Pons (tissue), 1 donor: ENCODE measurements at regions not wholly inside any gene's neighbourhood (a gene's known extent, or its start where the extent isn't known, plus 50 kb on each side); places are given as distances from the start of the nearest gene placed in this dataset.

Source experiments
- DNase-seq: peaks from one replicate; pipeline ENCODE4 v3.0.0-alpha.2; 2016; ENCODE audit warnings: low spot score

DNA sequence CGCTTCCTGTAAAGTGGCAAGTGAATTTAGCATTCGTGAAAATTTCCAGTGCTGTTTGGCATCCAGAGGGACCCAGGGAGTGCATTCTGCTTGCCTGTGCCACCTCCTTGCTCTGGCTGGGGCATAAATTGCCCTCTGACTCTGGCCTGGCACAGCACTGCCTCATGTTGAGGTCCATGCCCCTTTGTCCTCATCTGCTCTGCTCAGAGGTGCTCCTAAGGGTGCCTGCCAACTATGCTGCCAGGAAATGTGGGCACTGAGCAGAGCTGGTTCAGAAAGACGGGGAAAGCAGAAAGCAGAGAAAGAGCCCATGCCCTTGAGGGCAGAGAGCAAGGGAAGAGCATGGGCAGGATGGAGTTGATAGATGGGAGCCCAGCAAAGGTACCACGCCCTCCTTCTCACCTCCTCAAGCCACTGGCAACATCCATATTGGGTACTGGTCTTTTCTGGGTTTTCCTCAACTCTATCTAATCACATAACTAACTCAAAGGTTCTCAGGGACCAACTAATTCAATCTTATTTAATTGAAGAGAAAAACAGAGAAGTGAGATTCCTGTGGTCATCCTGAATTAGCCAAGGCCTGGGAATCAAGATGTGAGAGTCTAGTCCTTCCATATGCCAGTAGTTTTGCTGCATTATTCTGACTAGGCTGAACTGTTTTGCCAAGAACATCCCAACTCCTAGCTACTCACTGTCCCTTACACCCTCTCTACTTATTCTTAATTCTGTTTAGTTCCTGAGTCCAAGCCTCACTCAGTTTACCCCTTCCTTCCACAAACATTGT is 441.5 kb upstream of the TNP1 start:
- no peak for DNase-seq

DNA sequence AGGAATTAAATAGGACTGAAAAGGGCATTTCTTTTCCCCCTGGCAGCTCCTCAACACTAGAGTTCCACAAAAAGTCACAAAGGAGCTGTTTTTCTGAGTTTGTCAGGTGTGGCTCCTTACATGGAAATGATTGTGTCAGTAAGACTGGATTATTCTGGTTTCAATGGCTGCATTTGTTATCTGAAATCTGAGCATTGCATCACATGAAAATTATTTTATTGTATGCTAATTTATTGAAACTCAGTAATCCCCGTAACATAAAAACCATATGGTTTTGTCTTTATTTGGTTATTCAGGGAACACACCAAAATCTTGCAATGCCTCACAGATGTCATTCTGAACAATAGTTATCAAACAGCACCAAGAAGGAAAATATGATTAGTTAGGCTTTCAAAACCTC is 439.7 kb upstream of the TNP1 start:
- DNase-seq, result no peak

DNA sequence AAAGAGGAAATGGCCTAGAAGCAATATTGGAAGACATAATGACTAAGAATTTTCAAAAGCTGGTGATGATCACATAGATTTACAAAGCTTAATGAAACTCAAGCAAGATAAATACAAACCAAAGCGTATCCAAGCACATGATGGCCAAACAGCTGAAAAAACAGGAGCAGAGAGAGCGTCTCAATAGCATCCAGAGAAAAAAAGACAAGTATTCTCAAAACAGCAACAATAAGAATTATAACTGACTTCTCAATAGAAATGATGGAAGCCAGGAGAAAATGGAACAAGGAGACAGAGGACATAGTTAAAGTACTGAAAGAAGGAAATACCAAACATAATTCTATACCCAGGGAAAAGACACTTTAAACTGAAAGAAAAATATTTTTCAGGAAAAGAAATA is 437.2 kb upstream of the TNP1 start:
- no peak for DNase-seq

DNA sequence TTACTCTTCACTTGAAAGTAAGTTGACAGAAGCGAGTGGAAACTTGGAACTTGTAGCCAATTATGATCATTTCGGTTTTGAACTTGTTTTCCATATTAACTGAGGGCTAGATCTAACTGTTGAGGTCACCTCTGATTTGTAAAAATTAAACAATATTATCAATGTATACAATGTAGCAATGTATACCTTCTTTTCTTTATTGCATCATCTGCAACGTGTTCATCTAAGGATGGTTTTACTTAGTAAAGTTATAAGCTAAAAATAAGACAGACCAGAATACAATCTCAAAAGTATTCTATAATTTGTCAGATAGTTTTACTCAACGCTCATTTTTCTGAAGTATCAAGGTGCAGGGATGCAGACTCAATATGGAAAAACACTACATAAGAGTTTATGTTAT is 435.0 kb upstream of the TNP1 start:
- DNase-seq, result no peak

DNA sequence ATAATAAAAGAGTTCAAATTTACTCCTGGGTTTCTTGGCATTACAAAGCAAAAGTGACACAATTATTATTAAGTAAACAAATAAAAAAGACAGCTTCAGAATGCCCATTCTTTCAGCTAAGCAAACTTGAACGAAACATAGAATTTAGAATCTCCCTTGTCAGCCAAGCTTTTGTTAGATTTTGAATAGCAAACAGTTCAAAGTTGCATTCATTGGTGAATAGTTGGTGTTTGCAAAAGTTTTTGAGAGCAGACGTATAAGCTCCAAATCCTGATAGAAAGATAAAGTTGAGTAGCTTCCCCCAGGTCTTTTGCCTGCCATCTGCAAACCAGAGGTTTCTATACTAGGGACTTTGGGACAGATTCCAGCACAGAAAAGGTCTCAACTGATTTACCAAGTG is 434.3 kb upstream of the TNP1 start:
- DNase-seq, result no peak

DNA sequence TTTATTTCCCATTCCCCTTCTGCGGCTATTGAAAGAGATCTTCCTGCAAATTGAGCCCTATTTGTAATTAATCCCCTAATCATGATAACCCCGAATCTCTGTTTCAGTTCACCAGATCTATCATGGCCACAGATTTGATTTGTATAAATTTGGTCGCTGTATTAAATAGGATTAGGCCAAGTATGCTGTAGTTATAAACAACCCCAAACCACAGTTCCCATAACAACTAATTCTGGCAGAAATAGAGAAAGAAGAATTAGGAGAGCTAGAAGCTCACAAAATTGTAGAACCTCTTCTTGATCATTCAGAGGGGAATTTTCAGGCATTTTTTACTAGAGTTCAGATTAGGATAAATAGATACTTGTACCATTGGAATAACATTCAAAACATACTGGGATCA is 433.7 kb upstream of the TNP1 start:
- no peak for DNase-seq

DNA sequence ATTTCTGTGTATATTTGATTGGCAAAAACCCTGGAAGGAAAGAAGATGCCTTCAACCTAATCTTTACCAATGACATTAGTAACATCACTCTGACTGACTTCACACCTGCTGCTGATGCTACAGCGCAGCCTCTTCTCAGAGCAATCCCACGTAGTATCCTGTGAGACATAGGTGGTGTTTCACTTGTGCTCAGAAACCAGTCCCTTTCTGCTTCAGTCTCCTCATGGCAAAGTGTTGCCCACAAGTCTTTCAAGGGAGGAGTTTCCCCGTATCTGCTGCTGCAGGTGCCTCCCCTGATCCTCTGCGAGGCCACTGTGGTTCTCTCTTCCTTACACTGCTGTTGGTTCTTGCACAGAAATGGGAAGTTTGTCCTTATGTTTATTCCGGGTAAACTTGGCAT is 433.2 kb upstream of the TNP1 start:
- no peak for DNase-seq

DNA sequence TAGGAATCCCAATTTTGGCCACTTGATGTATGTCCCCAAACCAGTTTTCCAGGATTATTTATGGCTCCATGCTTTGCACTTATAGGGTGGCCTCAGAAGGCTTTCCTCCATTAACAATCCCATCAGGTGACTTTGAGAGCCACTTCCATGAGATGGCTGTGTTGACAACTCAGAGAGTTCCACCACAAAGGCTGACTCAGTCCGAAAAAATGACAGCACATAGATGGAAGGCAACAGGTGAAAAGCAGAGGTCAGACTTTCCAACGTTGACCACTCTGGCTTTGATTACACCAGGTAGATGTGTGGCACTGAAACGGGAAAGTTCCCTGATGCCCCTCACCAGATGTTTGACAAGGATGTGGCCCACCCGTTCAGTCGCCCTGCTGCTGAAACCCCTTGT is 431.4 kb upstream of the TNP1 start:
- DNase-seq, result no peak

DNA sequence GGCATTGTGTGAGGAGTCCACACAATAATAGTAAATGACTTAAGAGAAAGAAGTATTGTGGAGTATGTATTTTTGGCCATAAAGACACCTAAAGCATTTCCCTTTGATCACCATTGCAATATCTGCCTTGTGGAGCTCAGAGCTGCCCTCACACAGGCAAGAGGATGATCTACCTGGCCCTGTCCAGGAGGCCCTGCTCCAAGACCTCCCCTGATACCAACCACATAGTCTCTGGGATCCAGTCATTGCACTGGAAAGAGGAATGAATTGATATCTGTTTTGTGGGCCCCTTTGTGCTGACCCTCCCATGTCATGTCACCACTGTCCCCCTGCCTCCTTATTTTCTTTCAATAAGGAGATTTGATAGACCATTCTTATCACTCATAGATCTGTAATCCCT is 430.6 kb upstream of the TNP1 start:
- no peak for DNase-seq

DNA sequence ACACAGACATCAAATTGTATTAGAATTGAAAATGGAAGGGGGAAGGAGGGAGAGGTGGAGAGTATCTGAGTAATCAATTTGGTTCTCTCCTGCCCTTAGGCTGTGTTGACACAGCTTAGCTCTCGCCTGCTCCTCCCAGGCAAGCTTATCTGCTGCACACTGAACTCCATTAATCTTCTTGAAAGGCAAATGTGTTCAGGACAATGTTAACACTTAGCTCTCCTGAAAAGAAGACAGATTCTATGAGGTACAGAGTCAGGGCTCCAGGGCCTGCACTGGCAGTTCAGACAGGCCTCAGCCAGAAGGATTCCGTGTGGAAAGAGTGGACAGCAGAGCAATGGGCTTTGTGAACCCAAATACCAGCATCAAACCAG is 430.0 kb upstream of the TNP1 start:
- no peak for DNase-seq

DNA sequence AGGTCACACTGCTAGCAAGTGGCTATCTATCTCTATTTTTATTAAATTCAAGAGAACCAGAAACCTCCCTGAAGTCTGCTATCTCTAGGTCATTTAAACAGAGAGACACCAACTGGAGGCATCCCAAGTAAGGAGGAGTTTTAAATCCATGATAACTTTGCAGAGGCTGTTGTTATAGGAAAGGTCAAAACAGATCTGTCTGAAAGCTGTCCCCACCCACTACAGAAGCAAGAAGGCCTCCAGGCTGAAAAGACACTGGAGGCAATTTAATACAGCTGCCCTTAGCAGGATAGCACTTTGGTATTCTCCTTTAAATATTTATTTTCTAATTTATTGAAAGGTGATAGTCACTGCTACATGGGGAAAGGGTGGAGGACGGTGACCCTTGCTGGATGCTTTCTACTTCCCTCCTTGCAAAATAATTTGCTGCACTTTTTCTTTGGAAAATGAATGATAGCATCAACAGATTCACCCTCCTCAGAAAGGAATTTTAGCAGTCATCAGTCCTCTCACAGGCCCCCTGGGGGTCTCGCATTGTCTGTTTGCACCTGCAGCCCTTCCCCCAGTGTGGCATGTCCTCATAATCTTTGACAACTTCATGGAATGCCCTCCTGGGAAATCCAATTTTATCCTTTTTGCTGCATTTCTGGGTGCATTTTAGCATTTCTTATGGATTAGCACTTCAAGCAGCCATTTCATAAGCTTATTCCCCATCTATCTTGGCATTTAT is 429.5 kb upstream of the TNP1 start:
- no peak for DNase-seq

DNA sequence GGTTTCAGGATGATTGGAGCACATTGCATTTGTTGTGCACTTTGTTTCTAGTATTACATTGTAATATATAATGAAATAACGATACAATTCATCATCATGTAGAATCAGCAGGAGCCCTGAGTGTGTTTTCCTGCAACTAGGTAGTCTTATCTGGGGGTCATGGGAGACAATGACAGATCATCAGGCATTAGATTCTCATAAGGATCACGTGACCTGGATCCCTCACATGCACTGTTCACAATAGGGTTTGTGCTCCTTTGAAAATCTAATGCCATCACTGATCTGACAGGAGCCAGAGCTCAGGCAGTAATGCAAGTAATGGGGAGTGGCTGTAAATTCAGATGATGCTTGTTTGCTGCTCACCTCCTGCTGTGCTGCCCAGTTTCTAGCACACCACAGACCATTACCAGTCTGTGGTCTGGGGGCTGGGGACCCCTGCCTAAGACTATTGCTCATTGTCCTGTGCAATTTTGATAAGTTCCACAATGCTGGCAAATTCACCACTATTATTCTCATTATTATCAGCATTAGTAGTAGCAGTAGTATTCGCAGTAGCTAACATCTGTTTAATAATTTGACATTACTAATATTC is 428.7 kb upstream of the TNP1 start:
- DNase-seq, result no peak

DNA sequence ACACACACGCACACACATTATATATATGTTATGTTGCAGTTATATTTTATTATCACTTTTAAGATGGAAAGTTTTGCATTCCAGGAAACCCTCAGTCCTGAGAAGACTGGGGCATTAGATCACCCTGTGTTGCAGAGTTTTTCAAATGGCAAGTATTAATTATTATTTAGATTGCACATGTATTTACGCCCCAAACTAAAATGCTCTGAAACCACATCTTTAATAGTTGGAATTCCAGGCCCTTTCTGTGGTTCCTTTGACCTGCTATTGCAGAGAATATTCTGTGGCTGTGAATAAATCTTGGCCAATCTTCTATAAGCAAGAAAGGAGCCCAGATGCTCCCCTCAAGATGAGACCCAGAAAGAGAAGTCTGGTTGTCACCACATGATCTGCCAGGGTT is 427.0 kb upstream of the TNP1 start:
- no peak for DNase-seq

DNA sequence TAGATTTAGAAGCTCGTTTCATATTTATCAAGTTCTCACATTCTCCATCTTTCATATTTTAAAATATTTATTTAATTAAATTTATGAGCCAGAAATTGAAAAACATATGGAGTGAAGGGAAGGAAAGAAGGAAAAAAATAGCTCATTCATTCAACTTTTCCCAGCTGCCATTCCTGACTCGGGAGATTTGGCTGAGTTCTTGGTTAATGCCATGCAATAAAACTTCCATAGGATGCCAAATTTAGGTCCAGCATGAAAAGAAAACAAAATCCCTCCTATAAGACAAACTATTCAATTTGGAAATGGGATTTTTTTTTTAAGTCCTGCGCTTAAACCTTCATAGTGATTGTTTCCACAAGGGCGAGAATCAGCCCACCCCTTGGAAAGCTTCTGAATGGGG is 426.1 kb upstream of the TNP1 start:
- no peak for DNase-seq

DNA sequence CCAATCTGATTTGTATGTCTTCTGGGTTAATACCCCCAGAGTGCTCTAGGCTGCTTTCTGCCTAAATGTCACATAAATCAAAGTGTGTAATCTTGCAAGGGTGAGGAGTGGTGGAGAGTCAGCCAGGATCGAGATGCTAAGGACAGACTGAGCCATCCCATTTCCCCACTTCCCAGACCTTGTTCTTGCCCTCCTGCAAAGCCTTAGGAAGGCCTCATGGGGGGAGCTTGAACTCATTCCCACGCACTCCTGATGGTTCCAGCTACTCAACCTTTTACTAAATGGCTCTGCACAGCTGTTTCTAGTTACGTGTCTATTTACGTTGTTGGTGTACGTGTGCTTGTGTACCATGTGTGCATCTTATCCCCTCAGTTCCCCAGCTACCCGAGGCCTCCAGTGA is 423.6 kb upstream of the TNP1 start:
- no peak for DNase-seq

DNA sequence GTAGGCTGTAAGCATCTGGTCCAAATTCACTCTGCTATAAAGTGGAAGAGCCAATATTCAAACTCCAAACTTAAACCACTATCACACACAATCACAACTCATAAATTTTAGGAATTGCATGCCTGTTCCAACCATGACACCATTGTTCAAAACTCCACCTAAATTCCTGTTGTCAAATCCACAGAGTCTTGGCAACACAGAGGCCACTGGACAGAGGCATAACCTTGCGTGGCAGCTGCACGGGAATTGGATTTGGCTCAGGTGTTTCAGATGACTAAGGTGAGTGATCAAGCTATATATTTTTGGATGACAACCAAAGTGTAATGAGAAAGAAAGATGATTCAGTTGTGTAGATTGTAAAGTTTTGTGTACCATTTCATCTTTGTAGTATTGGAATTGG is 422.7 kb upstream of the TNP1 start:
- no peak for DNase-seq

DNA sequence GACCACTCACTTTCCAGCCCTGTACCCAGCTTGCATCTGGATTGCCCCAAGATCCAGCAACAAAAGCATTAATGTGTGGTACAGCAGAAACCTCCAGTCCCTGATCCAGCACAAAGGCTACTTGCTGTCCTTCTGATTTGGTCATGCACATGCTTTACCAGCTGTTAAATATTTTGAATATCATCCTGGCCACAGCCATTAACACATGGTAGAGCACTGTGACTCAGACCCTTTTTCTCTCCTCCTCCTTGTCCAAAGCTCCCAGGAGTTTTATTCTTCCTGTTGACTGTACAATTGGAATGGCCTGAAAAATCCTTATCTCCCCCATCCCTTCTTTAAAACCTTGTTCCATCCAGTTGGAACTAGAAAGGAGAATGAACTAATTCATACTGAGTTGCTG is 419.7 kb upstream of the TNP1 start:
- no peak for DNase-seq

DNA sequence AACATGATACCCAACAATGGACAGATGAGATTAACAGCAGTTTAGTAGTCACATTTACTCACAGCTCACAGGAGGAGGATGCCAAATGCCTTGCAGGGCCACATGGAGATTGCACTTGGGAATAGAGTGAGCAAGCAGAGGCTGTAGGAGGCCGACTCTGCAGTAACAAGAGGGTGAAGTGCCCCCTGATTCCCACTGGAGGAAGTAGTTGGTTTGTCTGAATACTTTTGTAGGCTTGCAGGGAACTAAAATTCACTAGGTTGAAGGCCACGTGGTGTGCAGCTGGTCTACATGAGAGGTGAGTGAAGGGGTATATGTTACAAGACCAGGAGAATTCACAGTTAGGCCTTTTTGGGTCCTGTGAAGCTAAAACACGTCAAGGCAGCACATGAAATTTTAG is 419.3 kb upstream of the TNP1 start:
- no peak for DNase-seq

DNA sequence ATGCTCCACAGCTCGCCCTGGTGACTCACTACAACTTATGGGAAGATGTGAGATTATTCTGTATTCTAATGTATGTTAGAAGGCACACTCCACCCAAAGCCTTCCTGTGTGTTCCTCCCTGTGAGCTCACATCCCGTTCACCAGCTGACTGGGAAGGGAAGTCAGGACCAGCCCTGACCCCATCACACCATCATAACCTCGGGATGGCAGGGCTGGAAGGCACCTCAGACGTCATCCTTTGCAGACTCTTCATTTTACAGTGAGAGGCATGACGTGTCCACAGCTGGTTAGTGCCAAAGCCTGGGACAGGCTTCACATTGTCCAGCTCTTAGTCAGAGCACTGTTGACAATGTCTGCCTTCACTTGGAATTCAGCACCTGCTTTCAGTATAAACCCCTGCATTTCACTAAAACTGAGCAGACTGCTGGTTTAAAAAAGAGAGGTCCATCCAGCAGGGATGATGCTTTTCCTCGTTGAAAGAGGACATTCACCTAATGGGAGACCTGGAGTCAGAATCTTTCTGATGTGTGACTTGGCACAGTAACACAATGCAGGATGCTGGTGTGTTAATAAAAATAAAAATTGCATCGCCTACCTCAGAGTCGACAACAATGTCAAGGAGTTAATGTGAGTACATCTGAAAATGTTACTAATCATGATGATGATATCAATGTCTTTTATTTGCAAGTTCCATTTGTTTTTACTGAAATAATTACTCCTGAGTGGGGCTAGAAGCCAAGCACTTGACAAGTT is 418.0 kb upstream of the TNP1 start:
- peak; percentile 92 for DNase-seq

DNA sequence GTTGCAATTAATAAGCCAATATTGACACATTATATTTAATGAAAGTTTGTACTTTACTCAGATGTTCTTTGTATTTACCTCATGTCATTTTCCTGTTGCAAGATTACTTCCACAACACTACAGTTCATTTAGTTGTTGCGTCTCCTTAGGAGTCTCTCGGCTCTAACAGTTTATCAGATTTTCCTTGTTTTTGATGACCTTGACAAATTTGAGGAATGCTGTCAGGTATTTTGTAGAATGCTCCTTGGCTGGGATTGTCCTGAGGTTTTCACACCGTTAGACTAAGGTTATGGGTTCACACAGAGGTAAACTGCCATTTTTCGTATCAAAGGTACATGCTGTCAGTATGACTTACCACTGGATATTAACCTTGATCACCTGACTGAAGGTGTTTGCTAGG is 416.6 kb upstream of the TNP1 start:
- no peak for DNase-seq

DNA sequence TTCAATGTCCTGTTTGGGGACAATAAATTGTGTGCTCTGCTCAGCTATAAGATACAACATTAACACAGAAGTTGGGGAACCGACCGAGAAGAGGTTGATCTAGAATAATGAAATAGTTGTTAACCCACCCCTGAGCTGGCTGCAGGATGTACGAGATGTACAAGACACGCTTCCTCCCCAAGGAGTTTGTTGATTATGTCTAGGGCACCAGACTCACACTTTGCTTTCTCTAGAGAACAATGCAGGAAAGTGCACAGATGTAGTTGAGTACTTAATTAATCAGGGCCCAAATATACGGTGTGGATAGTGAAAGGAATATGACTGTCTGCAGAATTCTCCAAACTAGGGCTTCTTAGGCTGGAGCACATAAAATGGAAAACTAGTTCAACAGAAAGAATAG is 415.2 kb upstream of the TNP1 start:
- no peak for DNase-seq

DNA sequence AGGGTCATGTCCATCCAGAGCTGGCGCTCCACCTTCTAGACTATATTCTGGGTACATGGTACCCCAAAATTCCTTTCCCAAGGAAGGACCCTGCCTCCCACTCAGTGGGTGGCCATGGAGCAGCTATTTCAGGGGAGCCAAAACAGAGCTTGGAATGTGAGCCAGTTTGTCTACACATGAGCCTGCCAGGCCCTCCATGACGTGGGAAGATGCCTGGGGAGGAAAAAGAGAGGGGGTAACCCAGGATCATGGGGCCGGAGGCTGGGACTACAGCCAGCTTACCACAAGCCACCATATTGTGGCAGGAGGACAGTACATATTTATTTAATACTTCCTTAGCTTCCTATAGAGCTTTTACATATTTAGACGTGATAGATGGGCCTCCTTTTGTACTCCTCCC is 414.7 kb upstream of the TNP1 start:
- no peak for DNase-seq

DNA sequence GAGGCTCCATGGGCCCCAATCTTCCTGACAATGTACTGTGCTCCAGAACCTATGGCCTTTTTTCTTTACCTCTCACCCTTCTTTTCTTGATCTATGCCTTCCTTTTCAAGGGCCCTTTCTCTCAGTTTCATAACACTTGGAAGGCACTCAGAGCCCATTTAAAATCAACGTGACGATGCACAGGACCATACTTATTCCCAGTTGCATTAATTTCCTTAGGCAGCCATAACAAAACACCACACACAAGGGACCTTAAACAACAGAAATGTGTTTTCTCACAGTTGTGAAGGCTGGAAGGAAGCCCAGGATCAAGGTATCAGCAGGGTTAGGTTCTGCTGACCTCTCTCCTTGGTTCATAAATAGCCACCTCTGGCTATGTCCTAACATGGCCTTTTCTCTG is 414.0 kb upstream of the TNP1 start:
- DNase-seq, result no peak
